Parathyroid adenoma (tissue), 2 donors: ENCODE measurements at regions not wholly inside any gene's neighbourhood (a gene's known extent, or its start where the extent isn't known, plus 50 kb on each side); places are given as distances from the start of the nearest gene placed in this dataset.

Source experiments
- H2AFZ ChIP-seq: fragments of 300-600 bp; sonication (generic); one replicate; pipeline ENCODE4 v1.7.0; 2017; ENCODE audit warnings: antibody characterized with exemption, mild to moderate bottlenecking
- H3K27ac ChIP-seq: fragments of 300-600 bp; sonication (generic); one replicate; pipeline ENCODE4 v1.7.0; 2017
- H3K27me3 ChIP-seq: fragments of 300-600 bp; sonication (generic); one replicate; pipeline ENCODE4 v1.7.0; 2017; ENCODE audit warnings: low read length; ENCODE audit not compliant: control insufficient read depth, insufficient read depth
- H3K36me3 ChIP-seq: fragments of 300-600 bp; sonication (generic); one replicate; pipeline ENCODE4 v1.7.0; 2017; ENCODE audit warnings: low read length; ENCODE audit not compliant: control insufficient read depth, insufficient read depth
- H3K4me1 ChIP-seq: fragments of 300-600 bp; sonication (generic); one replicate; pipeline ENCODE4 v1.7.0; 2017; ENCODE audit warnings: control low read depth
- H3K4me2 ChIP-seq: fragments of 300-600 bp; sonication (generic); one replicate; pipeline ENCODE4 v1.7.0; 2017; ENCODE audit warnings: low read length
- H3K4me3 ChIP-seq: fragments of 300-600 bp; sonication (generic); one replicate; pipeline ENCODE4 v1.7.0; 2017; ENCODE audit warnings: low read depth, low read length
- H3K79me2 ChIP-seq: fragments of 300-600 bp; sonication (generic); one replicate; pipeline ENCODE4 v1.7.0; 2017; ENCODE audit warnings: control low read depth
- H3K9ac ChIP-seq: fragments of 300-600 bp; sonication (generic); one replicate; pipeline ENCODE4 v1.7.0; 2017; ENCODE audit warnings: mild to moderate bottlenecking
- H3K9me3 ChIP-seq: fragments of 300-600 bp; sonication (generic); one replicate; pipeline ENCODE4 v1.7.0; 2017; ENCODE audit warnings: low read length; ENCODE audit not compliant: control insufficient read depth
- TF ChIP-seq, protein P1 (sequence below): fragments of 300-600 bp; sonication (generic); IDR thresholded peaks from one replicate; pipeline ENCODE4 v1.7.0; 2017; ENCODE audit warnings: antibody characterized with exemption, mild to moderate bottlenecking
- donor health status: primary hyperparathyroidism.

DNA sequence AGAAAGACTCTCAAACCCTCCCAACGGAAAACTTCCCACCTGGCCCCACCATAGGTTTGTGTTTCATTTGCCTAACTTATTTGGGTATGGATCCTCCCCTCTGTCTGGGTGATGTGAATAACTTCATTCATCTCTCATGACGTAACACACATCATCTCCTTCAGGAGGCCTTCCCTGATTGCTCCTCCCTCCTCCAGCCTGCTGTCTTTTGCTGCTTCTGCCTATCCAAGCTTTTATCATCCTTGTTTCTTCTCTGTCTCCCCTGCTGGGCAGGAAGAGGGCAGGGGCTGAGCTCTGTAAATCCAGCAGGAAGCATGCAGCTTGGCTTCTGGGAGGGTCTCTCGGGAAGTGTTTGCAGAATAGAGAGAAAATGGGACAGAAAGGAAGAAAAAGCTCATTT, 766.0 kb upstream of the TBX3 start:
- Histone ChIP-seq H2AFZ (no peak overlapping the region), H3K9ac (no peak overlapping the region), H3K4me1 (no peaks in the 10 kb centered on the region), H3K9me3 (no peaks in the 10 kb centered on the region), H3K79me2 (no peaks in the 10 kb centered on the region), H3K36me3 (no peaks in the 10 kb centered on the region), H3K27ac (no peak overlapping the region), H3K4me3 (no peak overlapping the region), H3K4me2 (no peak overlapping the region), H3K27me3 (no peaks in the 10 kb centered on the region)
- TF ChIP-seq, protein P1, sequence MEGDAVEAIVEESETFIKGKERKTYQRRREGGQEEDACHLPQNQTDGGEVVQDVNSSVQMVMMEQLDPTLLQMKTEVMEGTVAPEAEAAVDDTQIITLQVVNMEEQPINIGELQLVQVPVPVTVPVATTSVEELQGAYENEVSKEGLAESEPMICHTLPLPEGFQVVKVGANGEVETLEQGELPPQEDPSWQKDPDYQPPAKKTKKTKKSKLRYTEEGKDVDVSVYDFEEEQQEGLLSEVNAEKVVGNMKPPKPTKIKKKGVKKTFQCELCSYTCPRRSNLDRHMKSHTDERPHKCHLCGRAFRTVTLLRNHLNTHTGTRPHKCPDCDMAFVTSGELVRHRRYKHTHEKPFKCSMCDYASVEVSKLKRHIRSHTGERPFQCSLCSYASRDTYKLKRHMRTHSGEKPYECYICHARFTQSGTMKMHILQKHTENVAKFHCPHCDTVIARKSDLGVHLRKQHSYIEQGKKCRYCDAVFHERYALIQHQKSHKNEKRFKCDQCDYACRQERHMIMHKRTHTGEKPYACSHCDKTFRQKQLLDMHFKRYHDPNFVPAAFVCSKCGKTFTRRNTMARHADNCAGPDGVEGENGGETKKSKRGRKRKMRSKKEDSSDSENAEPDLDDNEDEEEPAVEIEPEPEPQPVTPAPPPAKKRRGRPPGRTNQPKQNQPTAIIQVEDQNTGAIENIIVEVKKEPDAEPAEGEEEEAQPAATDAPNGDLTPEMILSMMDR, result no peak

DNA sequence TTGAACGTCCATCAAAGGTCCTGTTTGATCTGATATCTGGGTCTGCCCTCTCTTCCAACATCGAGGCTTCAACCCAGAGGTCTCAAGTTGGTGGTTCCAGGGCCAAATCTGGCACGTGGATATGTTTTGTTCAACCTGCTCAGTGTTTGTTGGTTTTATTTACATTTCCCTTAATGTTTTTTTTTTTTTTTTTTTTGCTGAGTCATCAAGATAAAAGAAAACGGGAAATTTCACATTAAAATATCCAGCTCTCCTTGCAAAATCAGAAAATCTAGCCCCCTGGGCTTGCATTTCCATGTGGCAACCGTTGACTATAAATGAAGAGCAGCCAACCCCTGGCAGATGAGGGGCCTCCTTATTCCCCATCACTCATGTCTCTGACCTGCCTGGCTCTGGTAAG, 765.6 kb upstream of the TBX3 start:
- Histone ChIP-seq H3K27ac (no peak overlapping the region), H3K4me2 (no peak overlapping the region), H3K9me3 (no peaks in the 10 kb centered on the region), H3K9ac (no peak overlapping the region), H3K4me1 (no peaks in the 10 kb centered on the region), H3K27me3 (no peaks in the 10 kb centered on the region), H2AFZ (no peak overlapping the region), H3K4me3 (no peak overlapping the region), H3K79me2 (no peaks in the 10 kb centered on the region), H3K36me3 (no peaks in the 10 kb centered on the region)
- TF ChIP-seq, protein P1, result no peak

DNA sequence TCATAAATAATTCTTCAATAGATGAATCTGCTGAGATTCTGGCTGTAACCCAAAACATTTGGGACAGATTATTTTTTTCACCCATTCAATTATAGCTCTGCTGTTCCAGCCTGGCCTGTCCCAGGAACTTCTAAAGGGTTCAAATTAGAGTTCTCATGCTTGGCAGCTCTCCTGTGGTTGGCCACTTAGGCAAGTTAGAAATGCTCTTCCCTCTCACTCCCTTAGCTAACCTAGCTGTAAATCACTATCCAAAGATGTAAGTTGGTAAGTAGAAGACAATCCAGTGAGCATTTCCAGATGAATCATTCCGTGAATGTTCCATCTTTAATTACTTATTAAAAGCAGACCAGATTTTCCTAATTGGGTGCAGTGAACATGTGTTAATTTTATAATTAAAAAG, 760.4 kb upstream of the TBX3 start:
- no peak overlapping the region for H3K27ac ChIP-seq
- no peaks in the 10 kb centered on the region for H3K79me2 ChIP-seq
- H2AFZ ChIP-seq, result no peak overlapping the region
- no peak overlapping the region for H3K9ac ChIP-seq
- H3K36me3 ChIP-seq, result no peaks in the 10 kb centered on the region
- no peaks in the 10 kb centered on the region for H3K9me3 ChIP-seq
- H3K4me1 ChIP-seq, result no peaks in the 10 kb centered on the region
- TF ChIP-seq, protein P1, result no peak
- no peaks in the 10 kb centered on the region for H3K27me3 ChIP-seq
- H3K4me3 ChIP-seq, result no peak overlapping the region
- H3K4me2 ChIP-seq, result no peak overlapping the region

DNA sequence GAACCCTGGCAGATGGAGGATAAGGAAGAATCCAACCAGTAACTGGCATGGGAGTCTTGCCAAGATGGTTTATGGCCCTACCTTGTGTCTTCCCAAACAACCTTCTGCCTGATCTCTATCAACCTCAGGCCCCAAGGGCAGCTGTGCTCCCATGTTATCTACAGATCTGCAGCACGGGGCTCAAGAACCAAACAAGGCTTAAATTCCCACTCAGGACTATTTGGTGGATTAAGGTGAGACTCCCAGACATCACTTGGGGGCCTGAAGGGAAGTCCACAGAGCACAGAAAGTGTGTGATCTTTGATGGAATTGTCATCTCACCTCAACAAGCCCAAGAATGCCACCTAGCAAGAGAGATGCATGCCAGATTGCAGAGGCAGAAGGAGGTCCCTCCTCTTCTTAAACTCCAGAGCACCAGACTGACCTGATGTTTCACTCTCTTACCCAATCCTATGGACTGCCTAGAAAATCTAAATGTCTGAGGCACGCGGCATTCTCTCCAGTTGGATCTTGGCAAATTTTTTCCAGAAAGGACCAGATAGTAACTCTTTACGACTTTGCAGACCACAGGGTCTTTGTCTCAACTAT, 759.5 kb upstream of the TBX3 start:
- no peaks in the 10 kb centered on the region for H3K36me3 ChIP-seq
- no peaks in the 10 kb centered on the region for H3K9me3 ChIP-seq
- no peak overlapping the region for H3K9ac ChIP-seq
- no peaks in the 10 kb centered on the region for H3K4me1 ChIP-seq
- H3K79me2 ChIP-seq, result no peaks in the 10 kb centered on the region
- no peak overlapping the region for H2AFZ ChIP-seq
- H3K4me2 ChIP-seq, result no peak overlapping the region
- TF ChIP-seq, protein P1, result no peak
- H3K4me3 ChIP-seq, result no peak overlapping the region
- H3K27ac ChIP-seq, result no peak overlapping the region
- H3K27me3 ChIP-seq, result no peaks in the 10 kb centered on the region

DNA sequence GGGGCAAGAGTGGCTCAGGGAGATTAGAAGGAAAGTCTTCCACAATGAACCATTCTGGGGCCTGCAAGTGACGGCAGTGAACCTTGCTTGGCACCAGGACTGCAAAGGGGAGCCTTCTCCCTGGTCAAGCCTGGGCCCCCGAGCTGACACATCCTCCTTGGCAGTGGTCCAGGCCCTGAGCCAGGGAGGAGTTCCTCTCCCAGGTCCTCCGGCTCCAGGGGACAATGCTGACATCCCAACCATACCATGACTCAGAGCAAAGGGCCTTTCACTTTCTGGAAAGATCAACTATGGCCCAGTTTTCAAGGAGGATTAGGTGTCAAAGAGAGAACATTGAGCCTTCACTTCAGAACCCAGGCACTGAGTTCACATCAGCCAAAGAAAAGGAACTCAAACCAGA, 756.5 kb upstream of the TBX3 start:
- H3K9ac ChIP-seq, result no peak overlapping the region
- H3K4me3 ChIP-seq, result no peak overlapping the region
- H3K27ac ChIP-seq, result no peak overlapping the region
- H3K36me3 ChIP-seq, result no peaks in the 10 kb centered on the region
- no peaks in the 10 kb centered on the region for H3K4me1 ChIP-seq
- no peak overlapping the region for H3K4me2 ChIP-seq
- H2AFZ ChIP-seq, result no peak overlapping the region
- H3K9me3 ChIP-seq, result no peaks in the 10 kb centered on the region
- TF ChIP-seq, protein P1, result no peak
- H3K79me2 ChIP-seq, result no peaks in the 10 kb centered on the region
- no peaks in the 10 kb centered on the region for H3K27me3 ChIP-seq
